ENCODE measurements at regions not wholly inside any gene's neighbourhood (a gene's known extent, or its start where the extent isn't known, plus 50 kb on each side); places are given as distances from the start of the nearest gene placed in this dataset.
"Not testable (repeated sequence)": the region's sequence is repeated elsewhere in the genome, so short reads cannot be mapped to it uniquely, and the experiment has no call there.

- DNase-seq, result peak; percentile 35 to 55
Observed at GRCh38 chr6:100228834-100229441, 234.9 kb upstream of the MCHR2 start.

DNA sequence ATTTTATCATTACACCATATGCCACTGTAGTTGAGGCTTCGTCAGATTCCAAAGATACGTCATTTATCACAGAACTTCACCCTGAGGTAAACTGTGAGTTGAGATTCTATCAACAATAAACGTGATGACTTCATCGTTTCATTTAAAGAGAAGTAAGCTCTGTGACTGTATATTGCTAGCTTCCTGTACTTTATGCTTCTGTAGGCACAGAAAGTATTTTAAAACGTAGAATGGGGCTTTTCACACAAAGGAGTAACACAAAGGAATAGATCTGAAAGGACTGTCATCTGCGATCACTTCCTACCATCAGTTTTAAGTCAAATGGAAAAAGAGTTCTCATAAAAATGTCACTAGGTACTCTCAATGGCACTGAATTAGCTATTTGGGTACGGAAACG, 234.4 kb upstream of the MCHR2 start:
- DNase-seq, result peak in 1 of 2 donors; percentile 1

DNA sequence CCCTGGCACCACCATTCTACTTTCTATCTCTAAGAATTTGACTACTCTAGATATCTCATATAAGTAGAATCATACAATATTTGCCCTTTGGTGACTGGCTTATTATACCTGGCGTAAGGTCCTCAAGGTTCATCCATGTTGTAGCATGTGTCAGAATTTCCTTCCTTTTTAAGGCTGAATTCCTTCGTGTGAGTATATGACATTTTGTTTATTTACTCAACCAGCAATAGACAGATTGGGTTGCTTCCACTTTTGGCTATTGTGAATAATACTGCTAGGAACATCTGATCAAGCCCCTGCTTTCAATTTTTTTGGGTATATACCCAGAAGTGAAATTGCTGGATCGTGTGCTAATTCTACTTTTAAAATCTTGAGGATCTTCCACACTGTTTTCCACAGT, 232.8 kb upstream of the MCHR2 start:
- DNase-seq, result no peak

DNA sequence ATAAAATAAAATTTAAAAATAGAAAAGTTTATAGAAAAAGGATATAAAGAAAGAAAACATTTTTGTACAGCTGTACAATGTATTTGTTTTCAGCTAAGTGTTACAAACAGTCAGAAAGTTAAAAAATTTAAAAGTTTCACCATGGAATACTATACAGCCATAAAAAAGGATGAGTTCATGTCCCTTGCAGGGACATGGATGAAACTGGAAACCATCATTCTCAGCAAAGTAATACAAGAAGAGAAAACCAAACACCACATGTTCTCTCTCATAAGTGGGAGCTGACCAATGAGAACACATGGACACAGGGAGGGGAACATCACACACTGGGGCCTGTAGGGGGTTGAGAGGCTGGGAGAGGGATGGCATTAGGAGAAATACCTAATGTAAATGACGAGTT, 229.9 kb upstream of the MCHR2 start:
- not testable (repeated sequence) for DNase-seq

GRCh38 chr6:100220543-100220942, 226.5 kb upstream of the MCHR2 start:
- DNase-seq, result no peak

GRCh38 chr6:100217225-100218012, 223.4 kb upstream of the MCHR2 start:
- no peak for DNase-seq

DNA sequence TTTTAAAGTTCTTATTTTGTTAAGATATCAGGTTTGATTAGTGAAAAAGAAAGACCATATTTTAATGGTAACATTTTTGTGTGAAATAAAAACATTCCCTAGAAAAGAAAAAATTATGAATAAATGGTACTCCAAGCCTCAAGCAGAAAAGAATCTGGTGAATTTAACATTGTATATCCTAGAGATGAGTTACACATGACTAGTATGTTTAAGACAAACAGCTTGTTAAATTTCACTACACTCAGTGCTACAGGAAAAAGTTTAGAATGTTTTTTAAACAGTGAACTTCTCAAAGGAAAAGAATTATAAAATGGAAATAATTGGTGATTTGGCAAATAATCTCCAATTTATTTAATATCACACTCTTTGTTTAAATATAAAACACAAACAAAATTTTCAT, 222.7 kb upstream of the MCHR2 start:
- DNase-seq, result no peak

DNA sequence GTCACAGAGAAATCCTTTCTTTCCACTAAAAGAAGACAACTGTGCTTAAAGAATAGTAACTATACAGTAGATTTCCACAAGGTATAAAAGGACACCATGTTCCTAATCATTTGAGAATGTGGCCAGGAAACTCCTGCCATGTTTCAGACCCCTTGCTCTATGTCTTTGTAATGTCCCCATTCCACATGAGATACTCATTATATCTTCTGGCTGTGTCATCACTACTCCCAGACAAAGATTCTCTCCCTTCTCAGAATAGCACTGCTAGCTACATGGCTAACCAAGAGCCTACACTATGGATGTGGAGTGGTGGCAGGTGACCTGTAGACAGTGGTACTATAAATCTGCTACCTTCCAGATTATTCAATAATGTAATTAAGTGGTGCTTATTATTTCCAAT, 218.1 kb upstream of the MCHR2 start:
- DNase-seq, result no peak

DNA sequence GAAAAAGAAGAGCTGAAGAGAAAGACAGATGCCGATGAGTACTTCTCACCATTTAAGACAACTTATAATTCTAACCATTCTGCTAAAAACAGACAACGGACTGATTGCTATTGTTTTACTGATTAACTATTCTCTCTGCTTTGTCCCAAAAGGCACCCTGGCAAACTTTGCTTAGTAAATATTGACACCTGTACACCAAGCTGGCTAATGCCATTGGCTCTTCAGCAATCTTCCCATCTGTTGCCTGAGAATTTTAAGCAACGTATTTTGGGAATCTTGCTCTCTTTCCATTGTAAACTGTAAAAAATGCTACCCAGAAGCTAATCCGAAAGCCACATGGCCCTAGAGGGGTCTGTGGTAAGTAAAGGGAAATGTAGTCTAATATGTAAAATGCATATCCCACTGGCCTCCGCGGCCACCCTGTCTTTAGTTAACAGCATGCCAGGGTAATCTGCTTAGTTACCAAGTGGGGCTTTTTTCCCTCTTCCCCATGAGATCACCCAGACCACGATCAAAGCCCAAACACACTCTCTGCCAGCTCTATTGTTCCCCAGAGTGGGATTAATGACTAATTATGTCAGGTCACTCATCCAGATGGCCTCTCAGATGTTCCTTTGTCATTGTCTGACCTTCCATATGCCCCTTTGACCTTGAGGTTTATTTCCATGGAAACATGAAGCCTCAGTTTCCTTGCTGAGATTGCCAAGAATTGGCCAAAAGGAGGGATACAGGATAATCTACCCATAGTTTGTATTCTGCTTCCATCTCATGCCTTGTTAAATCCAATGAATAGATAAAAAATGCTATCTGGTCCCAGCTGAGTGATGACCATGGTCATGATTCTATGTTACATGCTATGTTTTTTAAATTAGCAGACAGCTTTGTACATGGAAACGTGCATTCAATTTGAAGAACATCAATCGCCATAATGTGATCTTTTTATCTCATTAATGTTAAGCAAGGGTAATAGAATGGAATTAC, 216.4 kb upstream of the MCHR2 start:
- DNase-seq, result no peak

DNA sequence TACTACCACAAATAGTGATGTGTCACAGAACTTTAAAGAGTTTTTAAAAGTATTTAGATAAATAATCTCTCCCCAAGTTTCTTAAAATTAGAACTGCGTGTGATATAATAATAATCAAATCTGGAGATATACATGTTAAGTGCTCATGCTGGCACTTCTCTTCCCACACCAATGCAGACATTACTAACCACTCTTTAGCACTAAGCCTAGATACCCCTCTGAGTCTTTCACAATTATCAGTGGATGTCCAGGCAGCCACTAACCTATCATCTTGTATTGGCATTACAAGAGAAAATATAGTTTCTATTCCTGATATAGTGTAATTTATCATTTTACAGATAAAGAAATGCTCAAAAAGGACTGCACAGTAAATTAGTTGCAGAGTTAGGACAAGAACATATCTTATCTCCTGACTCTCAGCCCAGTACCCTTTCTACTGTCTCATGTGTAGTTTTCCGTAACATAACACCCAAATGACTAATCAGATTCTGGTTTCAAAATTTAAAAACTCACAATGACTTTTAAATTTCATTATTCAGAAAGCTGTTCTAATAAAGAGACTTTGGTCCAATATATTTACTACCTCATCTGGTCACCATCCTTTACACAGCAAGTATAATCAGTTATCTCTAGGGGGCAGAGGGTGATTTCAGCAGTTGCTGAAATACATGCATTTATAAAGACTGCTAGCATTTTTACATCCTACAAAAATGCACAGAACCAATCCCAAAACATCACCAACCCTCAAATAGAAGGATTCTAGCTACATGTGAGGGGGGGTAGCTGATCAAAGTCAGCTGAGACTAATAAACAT, 215.5 kb upstream of the MCHR2 start:
- no peak for DNase-seq

GRCh38 chr6:100203400-100203799, 209.4 kb upstream of the MCHR2 start:
- no peak for DNase-seq

DNA sequence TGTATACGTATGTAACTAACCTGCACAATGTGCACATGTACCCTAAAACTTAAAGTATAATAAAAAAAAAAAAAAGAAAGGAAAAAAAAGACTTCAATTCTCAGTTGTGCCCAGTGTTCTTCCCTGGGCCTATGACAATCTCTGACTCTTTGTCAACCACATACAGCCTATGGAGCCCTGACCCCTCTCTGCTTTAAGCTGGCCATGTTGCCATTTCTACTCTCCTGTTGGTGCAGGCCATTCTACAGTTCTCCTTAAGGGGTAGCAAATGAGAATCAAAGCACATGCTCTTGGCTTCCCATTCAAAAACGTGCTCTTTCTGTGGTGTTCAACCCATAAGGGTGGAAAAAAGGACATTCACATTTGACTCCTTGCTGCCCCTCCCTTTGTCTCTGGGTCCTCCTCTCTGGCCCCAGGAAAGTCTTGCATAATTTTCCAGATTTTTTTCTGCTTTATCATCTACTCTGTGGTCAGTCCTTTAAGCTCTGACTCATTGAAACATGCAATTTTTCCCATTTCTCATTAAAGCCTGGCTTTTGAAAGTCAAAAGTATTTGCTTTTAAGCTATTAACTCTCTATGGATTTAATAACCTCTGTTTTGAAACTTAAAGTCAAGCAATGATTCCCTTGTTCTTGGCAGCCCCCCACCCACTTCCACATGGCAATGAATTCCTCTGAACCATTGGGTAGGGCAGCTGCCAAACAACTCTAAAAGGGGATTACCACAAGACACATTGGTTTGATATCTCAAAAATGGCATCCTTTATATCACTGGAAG, 208.6 kb upstream of the MCHR2 start:
- no peak for DNase-seq

GRCh38 chr6:100196214-100196982, 202.4 kb upstream of the MCHR2 start:
- not testable (repeated sequence) for DNase-seq

- DNase-seq, result not testable (repeated sequence)
Observed at GRCh38 chr6:100195244-100195643, 201.2 kb upstream of the MCHR2 start.

DNA sequence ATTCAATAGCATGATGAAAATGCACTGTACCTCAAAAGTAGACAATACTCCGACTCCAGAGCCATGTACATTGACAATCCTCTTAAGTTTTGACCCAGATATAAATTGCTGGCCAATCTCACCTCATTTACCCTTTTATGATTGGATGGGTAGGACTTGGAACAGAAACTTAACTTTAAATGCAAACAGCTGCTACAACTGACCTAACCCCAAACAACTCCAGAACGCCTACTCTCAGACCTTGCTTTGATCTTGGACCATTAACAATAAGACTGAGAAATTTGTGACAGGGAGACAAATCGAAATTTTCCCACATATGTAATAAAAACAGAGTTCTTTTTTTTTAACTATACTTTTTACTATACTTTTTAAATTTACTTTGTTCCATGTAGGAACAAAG, 200.5 kb upstream of the MCHR2 start:
- no peak for DNase-seq

DNA sequence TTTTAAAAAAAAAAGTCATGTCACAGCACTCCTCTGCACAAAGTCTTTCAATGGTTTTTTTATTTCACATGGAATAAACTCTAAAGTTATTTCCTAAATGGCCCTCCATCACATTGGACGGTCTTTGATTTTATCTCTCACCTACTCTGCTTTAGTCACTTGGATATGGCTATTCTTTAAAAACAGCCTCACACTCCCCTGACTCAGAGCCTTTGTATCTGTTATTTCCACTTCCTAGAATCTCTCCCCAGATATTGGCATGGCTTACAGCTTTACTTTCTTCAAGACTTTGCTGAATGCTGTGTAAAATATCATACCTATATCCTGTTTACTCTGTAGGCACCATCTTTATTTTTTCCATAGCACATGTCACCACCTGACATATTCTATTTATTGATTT, 194.7 kb upstream of the MCHR2 start:
- no peak for DNase-seq

DNA sequence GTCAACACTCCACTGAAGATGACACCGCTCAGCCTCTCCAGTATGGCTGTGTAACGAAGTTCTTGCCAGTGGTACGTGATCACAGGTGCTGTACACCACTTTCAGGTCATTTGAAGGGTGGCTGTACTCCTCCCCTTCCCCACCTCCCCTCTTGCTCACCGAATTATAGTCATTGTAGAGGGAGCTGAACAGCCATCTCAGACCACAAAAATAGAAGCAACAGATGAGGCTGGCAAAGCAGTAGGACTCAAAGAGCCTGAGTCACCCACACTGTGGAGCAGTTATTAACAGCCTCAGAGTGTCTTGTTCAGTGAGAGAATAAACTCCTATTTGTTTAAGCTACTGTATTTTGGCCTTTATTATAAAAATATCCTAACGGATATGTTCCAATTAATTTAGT, 192.5 kb upstream of the MCHR2 start:
- no peak for DNase-seq

- DNase-seq, result no peak
Observed at GRCh38 chr6:100185615-100186014, 191.6 kb upstream of the MCHR2 start.

DNA sequence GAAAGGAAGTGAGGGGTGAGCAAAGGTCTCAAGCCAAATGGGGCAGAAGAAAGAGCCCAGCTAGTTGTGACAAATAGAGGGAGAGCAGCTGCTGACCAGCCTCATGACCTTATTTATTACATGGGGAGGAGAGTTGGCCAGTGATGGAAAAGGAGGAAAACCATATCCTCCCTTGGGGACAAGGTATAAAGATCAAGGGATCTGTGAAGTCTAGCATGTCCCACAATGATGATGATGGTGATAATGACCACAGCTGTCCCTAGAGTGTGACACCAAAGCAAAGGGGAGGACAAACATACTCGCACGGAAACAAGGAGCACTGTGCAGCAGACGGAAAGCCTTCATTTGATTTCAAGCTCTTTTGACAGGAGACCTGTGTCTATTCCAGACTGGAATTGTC, 190.4 kb upstream of the MCHR2 start:
- no peak for DNase-seq

DNA sequence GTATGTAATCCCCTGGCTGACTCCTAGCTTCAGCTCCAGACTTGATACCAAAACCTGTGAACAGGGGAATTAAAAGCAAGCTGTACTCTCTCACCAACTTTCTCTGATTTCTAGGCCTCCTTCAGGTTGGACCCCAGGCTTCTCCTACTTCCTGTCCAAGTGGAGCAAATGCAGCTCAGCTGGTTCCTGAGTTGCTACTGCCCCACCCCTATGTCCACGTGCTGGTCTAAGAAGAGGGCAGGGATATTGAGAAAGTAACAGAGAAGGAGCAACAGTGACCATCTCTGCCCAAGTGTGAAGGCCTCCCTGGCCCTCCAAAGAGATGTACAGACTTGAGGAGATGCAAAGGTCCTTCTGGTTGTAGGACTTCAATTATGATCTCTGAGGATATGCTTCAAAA, 188.3 kb upstream of the MCHR2 start:
- no peak for DNase-seq
